Fibroblast of pulmonary artery (primary cell): ENCODE measurements at regions not wholly inside any gene's neighbourhood (a gene's known extent, or its start where the extent isn't known, plus 50 kb on each side); places are given as distances from the start of the nearest gene placed in this dataset.

Experiments used
- DNase-seq: peaks from one replicate; pipeline ENCODE4 v3.0.0-alpha.2; 2010; ENCODE audit warnings: low read depth
- H3K4me3 ChIP-seq: replicated peaks from 2 replicates; pipeline ENCODE4 v1.5.1; 2011; ENCODE audit warnings: low read depth, mild to moderate bottlenecking, control low read depth, low read length, moderate library complexity
- CTCF ChIP-seq: IDR thresholded peaks from 2 replicates; pipeline ENCODE4 v1.5.1; 2011; ENCODE audit warnings: mild to moderate bottlenecking, control low read depth, low read length, inconsistent platforms; ENCODE audit errors: missing control alignments

GRCh38 chr12:46679754-46680153 lies 146.0 kb downstream of the SLC38A4 start:
- no peak for TF ChIP-seq CTCF
- H3K4me3 ChIP-seq, result no peak overlapping the region
- no peak for DNase-seq

GRCh38 chr12:46678426-46678825 lies 147.4 kb downstream of the SLC38A4 start:
- TF ChIP-seq CTCF, result no peak
- no peak overlapping the region for H3K4me3 ChIP-seq
- no peak for DNase-seq

GRCh38 chr12:46677749-46678148 lies 148.0 kb downstream of the SLC38A4 start:
- H3K4me3 ChIP-seq, result no peak overlapping the region
- DNase-seq, result peak; percentile 73
- TF ChIP-seq CTCF, result peak; percentile 44

- DNase-seq, result no peak
- TF ChIP-seq CTCF, result no peak
These were observed 148.8 kb downstream of the SLC38A4 start for GRCh38 chr12:46676797-46677520.

GRCh38 chr12:46676396-46676795 lies 149.4 kb downstream of the SLC38A4 start:
- H3K4me3 ChIP-seq, result no peak overlapping the region
- TF ChIP-seq CTCF, result no peak
- DNase-seq, result no peak

More at GRCh38 chr12:46676797-46677520, 148.8 kb downstream of the SLC38A4 start:
- H3K4me3 ChIP-seq, result no peak overlapping the region

GRCh38 chr12:46675736-46676135 lies 150.1 kb downstream of the SLC38A4 start:
- peak; percentile 71 for DNase-seq
- TF ChIP-seq CTCF, result peak; percentile 55
- H3K4me3 ChIP-seq, result no peak overlapping the region

GRCh38 chr12:46674800-46675199 lies 151.0 kb downstream of the SLC38A4 start:
- H3K4me3 ChIP-seq, result no peak overlapping the region
- no peak for DNase-seq
- no peak for TF ChIP-seq CTCF
